ENCODE measurements at regions not wholly inside any gene's neighbourhood (a gene's known extent, or its start where the extent isn't known, plus 50 kb on each side); places are given as distances from the start of the nearest gene placed in this dataset.
A peak's percentile ranks its signal among the peaks of the same experiment; 100 is the strongest.

- Histone ChIP-seq H3K27ac (peak overlapping the region; percentile 4; the same call in 1 of the 2 replicates), H3F3A (ENCODE audit: insufficient read depth) (peaks cover 31% of the 10 kb centered on the region), H3K9ac (no peak overlapping the region), H3K4me3 (no peak overlapping the region), H3K4me2 (ENCODE audit: unreplicated experiment) (no peak overlapping the region), H3K27me3 (replicated peaks; ENCODE audit: insufficient read depth) (no peaks in the 10 kb centered on the region), H3K9me3 (ENCODE audit: low read depth) (no peaks in the 10 kb centered on the region), H4K20me1 (ENCODE audit: insufficient read depth) (no peaks in the 10 kb centered on the region), H2AFZ (no peak overlapping the region), H3K4me1 (ENCODE audit: insufficient read depth) (peaks cover 20% of the 10 kb centered on the region), H3K79me2 (ENCODE audit: insufficient read depth) (no peaks in the 10 kb centered on the region), H3K9me2 (ENCODE audit: insufficient read depth) (no peaks in the 10 kb centered on the region), H3K36me3 (ENCODE audit: low read depth) (no peaks in the 10 kb centered on the region)
- in situ Hi-C loops (cut with MboI): no loop called here
- 57 to 67% methylated on average over 4 of the region's 4 CpGs for WGBS, 2 experiments (ENCODE audit: low coverage in 1 of 2, low lambda C conversion rate in 2 of 2, missing lambda C conversion rate in 2 of 2)
- peak; percentile 47 for DNase-seq
- TF ChIP-seq EZH2 (IDR thresholded peaks at IDR 0.05; ENCODE audit: insufficient read depth, poor library complexity, severe bottlenecking) (no peak), EZH2phosphoT487 (IDR thresholded peaks at IDR 0.05; ENCODE audit: insufficient read depth, low read depth) (no peak)
These were observed 180.4 kb downstream of the KATNAL1 start for GRCh38 chr13:30126903-30127428.

GRCh38 chr13:30125422-30126073 lies 181.8 kb downstream of the KATNAL1 start:
- Histone ChIP-seq H3F3A (ENCODE audit: insufficient read depth) (peaks cover 34% of the 10 kb centered on the region), H3K4me2 (ENCODE audit: unreplicated experiment) (peak overlapping the region; percentile 24), H3K27me3 (replicated peaks; ENCODE audit: insufficient read depth) (no peaks in the 10 kb centered on the region), H3K79me2 (ENCODE audit: insufficient read depth) (no peaks in the 10 kb centered on the region), H4K20me1 (ENCODE audit: insufficient read depth) (no peaks in the 10 kb centered on the region), H3K4me1 (ENCODE audit: insufficient read depth) (peaks cover 30% of the 10 kb centered on the region), H3K9ac (no peak overlapping the region), H3K9me2 (ENCODE audit: insufficient read depth) (peaks cover 4% of the 10 kb centered on the region; the same call in 1 of the 2 replicates), H2AFZ (no peak overlapping the region), H3K27ac (peak overlapping the region; percentile 28), H3K4me3 (no peak overlapping the region), H3K36me3 (ENCODE audit: low read depth) (no peaks in the 10 kb centered on the region), H3K9me3 (ENCODE audit: low read depth) (no peaks in the 10 kb centered on the region)
- TF ChIP-seq EZH2 (IDR thresholded peaks at IDR 0.05; ENCODE audit: insufficient read depth, poor library complexity, severe bottlenecking): no peak
- TF ChIP-seq EZH2phosphoT487 (IDR thresholded peaks at IDR 0.05; ENCODE audit: insufficient read depth, low read depth): no peak
- 15 to 24% methylated on average over 5 of the region's 5 CpGs for WGBS, 2 experiments (ENCODE audit: low coverage in 1 of 2, low lambda C conversion rate in 2 of 2, missing lambda C conversion rate in 2 of 2)
- peak; percentile 95 for DNase-seq
- in situ Hi-C loops (cut with MboI): no loop called here

DNA sequence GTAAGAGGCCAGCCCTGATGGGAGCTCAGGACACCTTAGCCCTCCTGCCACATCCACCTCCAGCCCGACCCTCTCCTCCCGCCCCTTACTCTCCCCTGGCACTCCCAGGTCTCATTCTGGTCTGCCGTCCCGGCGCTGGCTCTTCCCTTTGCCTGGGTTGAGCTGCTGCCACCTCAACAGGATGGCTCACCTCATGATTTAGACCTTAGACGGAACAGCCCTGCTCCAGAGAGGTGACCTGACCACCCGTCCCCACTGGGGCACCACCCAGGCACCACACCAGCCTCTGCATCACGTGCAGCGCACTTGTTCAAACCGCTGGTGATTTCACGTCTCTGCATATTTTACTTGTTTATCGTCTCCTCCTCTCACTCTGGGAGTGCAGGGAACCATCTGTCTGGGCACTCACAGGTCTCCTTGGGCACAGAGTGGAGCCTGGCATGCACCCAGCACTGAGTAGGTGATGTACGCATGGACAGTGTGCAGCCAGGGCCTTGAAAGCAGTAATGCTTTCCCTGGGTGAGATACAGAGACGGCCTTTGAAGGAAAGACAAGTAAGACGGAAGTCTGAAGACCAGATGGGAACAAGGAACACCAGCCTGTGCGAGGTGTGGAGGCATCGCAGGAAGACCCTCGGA lies 183.1 kb downstream of the KATNAL1 start:
- WGBS, 2 experiments (ENCODE audit: low coverage in 1 of 2, low lambda C conversion rate in 2 of 2, missing lambda C conversion rate in 2 of 2): 89 to 90% methylated on average over 18 of the region's 18 CpGs
- H3K27me3 ChIP-seq (replicated peaks; ENCODE audit: insufficient read depth): no peaks in the 10 kb centered on the region
- no peaks in the 10 kb centered on the region for H3K9me3 ChIP-seq (ENCODE audit: low read depth)
- no peak overlapping the region for H3K4me3 ChIP-seq
- no peak overlapping the region for H2AFZ ChIP-seq
- no peaks in the 10 kb centered on the region for H3K79me2 ChIP-seq (ENCODE audit: insufficient read depth)
- H3K4me2 ChIP-seq (ENCODE audit: unreplicated experiment): no peak overlapping the region
- no peak overlapping the region for H3K9ac ChIP-seq
- no peaks in the 10 kb centered on the region for H4K20me1 ChIP-seq (ENCODE audit: insufficient read depth)
- H3K27ac ChIP-seq: no peak overlapping the region
- in situ Hi-C loops (cut with MboI): loop anchor here (25.0 kb wide), 1 partner anchor 187 kb away; no protein-coding TSS in a partner anchor
- H3K9me2 ChIP-seq (ENCODE audit: insufficient read depth): peaks cover 4% of the 10 kb centered on the region; the same call in 1 of the 2 replicates
- no peak for DNase-seq
- peaks cover 41% of the 10 kb centered on the region for H3K4me1 ChIP-seq (ENCODE audit: insufficient read depth)
- H3K36me3 ChIP-seq (ENCODE audit: low read depth): no peaks in the 10 kb centered on the region
- TF ChIP-seq EZH2 (IDR thresholded peaks at IDR 0.05; ENCODE audit: insufficient read depth, poor library complexity, severe bottlenecking) (no peak), EZH2phosphoT487 (IDR thresholded peaks at IDR 0.05; ENCODE audit: insufficient read depth, low read depth) (no peak)
- H3F3A ChIP-seq (ENCODE audit: insufficient read depth): peaks cover 47% of the 10 kb centered on the region

DNA sequence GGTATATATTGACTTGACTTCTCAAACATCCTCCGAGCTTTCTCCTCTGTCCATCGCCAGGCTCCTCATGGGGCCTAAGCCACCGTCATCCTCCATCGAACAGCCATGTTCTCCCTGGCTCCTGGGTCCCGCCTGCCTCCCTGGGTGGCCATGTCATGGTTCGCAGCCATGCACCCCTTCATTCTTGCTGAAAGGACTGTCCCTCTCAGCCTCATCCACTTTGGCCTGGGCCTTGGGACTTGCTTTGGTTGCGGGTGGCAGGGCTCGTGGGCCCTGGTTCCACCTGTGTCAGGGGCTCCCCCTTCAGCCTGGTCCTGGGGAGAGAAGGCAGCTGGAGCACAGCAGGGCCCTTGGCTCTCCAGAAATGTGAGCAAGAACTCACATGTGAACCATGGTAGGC lies 183.8 kb downstream of the KATNAL1 start:
- TF ChIP-seq EZH2phosphoT487 (IDR thresholded peaks at IDR 0.05; ENCODE audit: insufficient read depth, low read depth) (no peak), EZH2 (IDR thresholded peaks at IDR 0.05; ENCODE audit: insufficient read depth, poor library complexity, severe bottlenecking) (no peak)
- no peak overlapping the region for H3K27ac ChIP-seq
- no peaks in the 10 kb centered on the region for H3K9me3 ChIP-seq (ENCODE audit: low read depth)
- no peak overlapping the region for H2AFZ ChIP-seq
- H3K27me3 ChIP-seq (replicated peaks; ENCODE audit: insufficient read depth): no peaks in the 10 kb centered on the region
- no peak overlapping the region for H3K4me3 ChIP-seq
- no peaks in the 10 kb centered on the region for H4K20me1 ChIP-seq (ENCODE audit: insufficient read depth)
- in situ Hi-C loops (cut with MboI): loop anchor here (25.0 kb wide), 1 partner anchor 186 kb away; no protein-coding TSS in a partner anchor
- H3K36me3 ChIP-seq (ENCODE audit: low read depth): no peaks in the 10 kb centered on the region
- peaks cover 4% of the 10 kb centered on the region; the same call in 1 of the 2 replicates for H3K9me2 ChIP-seq (ENCODE audit: insufficient read depth)
- WGBS, 2 experiments (ENCODE audit: low coverage in 1 of 2, low lambda C conversion rate in 2 of 2, missing lambda C conversion rate in 2 of 2): 89 to 93% methylated on average over 8 of the region's 8 CpGs
- H3K79me2 ChIP-seq (ENCODE audit: insufficient read depth): no peaks in the 10 kb centered on the region
- no peak for DNase-seq
- H3K4me1 ChIP-seq (ENCODE audit: insufficient read depth): peaks cover 48% of the 10 kb centered on the region
- no peak overlapping the region for H3K4me2 ChIP-seq (ENCODE audit: unreplicated experiment)
- peaks cover 54% of the 10 kb centered on the region for H3F3A ChIP-seq (ENCODE audit: insufficient read depth)
- no peak overlapping the region for H3K9ac ChIP-seq
